Spinal cord (tissue), 9 donors: ENCODE measurements at regions not wholly inside any gene's neighbourhood (a gene's known extent, or its start where the extent isn't known, plus 50 kb on each side); places are given as distances from the start of the nearest gene placed in this dataset.

ENCODE experiments used
- DNase-seq, 6 donors: peaks; one replicate each; pipeline versions ENCODE4 v3.0.0 to v3.0.0-alpha.2; 2013 to 2015; ENCODE audit warnings: low spot score in 6 of 6, low read depth in 4 of 6
- H3K27ac ChIP-seq: one replicate; pipeline ENCODE4 v1.5.1; 2013; ENCODE audit warnings: low read depth, low read length, control low read depth
- H3K27me3 ChIP-seq: one replicate; pipeline ENCODE4 v1.6.1; 2013; ENCODE audit warnings: low read length; ENCODE audit not compliant: control insufficient read depth, insufficient read depth
- H3K36me3 ChIP-seq: one replicate; pipeline ENCODE4 v1.6.1; 2013; ENCODE audit warnings: low read length; ENCODE audit not compliant: control insufficient read depth, insufficient read depth
- H3K4me1 ChIP-seq: one replicate; pipeline ENCODE4 v1.6.1; 2013; ENCODE audit warnings: low read length; ENCODE audit not compliant: control insufficient read depth, insufficient read depth
- H3K4me3 ChIP-seq: one replicate; pipeline ENCODE4 v1.5.1; 2013; ENCODE audit warnings: low read depth, low read length, control low read depth
- H3K9me3 ChIP-seq: one replicate; pipeline ENCODE4 v1.6.1; 2013; ENCODE audit warnings: low read length; ENCODE audit not compliant: control insufficient read depth, insufficient read depth
- WGBS: methylation state at CpG from one replicate; pipeline ENCODE4 v1.1.5; 2013; ENCODE audit warnings: missing lambda C conversion rate; ENCODE audit not compliant: insufficient coverage; 5-methylcytosine and 5-hydroxymethylcytosine counted together
- donor health status: healthy.

- WGBS = no CpG with 5 or more reads among the region's 3 CpGs
- no peak overlapping the region for H3K4me3 ChIP-seq
Observed at GRCh38 chr12:24387381-24387780, 437.9 kb upstream of the SOX5 start.

GRCh38 chr12:24386836-24387235, 437.4 kb upstream of the SOX5 start:
- peaks cover under 1% of the 10 kb centered on the region for H3K9me3 ChIP-seq
- no peaks in the 10 kb centered on the region for H3K36me3 ChIP-seq
- no peak overlapping the region for H3K27ac ChIP-seq
- DNase-seq = peak in 1 of 6 donors; percentile 57
- H3K4me1 ChIP-seq = no peaks in the 10 kb centered on the region
- 90% methylated on average over 1 of the region's 3 CpGs for WGBS
- no peaks in the 10 kb centered on the region for H3K27me3 ChIP-seq
- no peak overlapping the region for H3K4me3 ChIP-seq

More at GRCh38 chr12:24387381-24387780, 437.9 kb upstream of the SOX5 start:
- no peaks in the 10 kb centered on the region for H3K27me3 ChIP-seq
- H3K4me1 ChIP-seq = no peaks in the 10 kb centered on the region
- no peaks in the 10 kb centered on the region for H3K36me3 ChIP-seq
- no peak for DNase-seq
- peaks cover 2% of the 10 kb centered on the region for H3K9me3 ChIP-seq
- H3K27ac ChIP-seq = no peak overlapping the region

GRCh38 chr12:24381790-24382189, 432.3 kb upstream of the SOX5 start:
- DNase-seq = no peak
- Histone ChIP-seq H3K4me3 (no peak overlapping the region), H3K36me3 (no peaks in the 10 kb centered on the region), H3K27me3 (no peaks in the 10 kb centered on the region), H3K9me3 (no peaks in the 10 kb centered on the region), H3K27ac (no peak overlapping the region), H3K4me1 (peaks cover 4% of the 10 kb centered on the region)
- WGBS = no CpG with 5 or more reads among the region's 3 CpGs

- H3K36me3 ChIP-seq = no peaks in the 10 kb centered on the region
- WGBS = 57% methylated on average over 3 of the region's 5 CpGs
- peaks cover 4% of the 10 kb centered on the region for H3K4me1 ChIP-seq
- H3K27ac ChIP-seq = no peak overlapping the region
- DNase-seq = peak in 1 of 6 donors; percentile 86
- no peaks in the 10 kb centered on the region for H3K9me3 ChIP-seq
- no peak overlapping the region for H3K4me3 ChIP-seq
- no peaks in the 10 kb centered on the region for H3K27me3 ChIP-seq
Observed at GRCh38 chr12:24379861-24380521, 430.5 kb upstream of the SOX5 start.

GRCh38 chr12:24379433-24379832, 430.0 kb upstream of the SOX5 start:
- H3K27me3 ChIP-seq = no peaks in the 10 kb centered on the region
- DNase-seq = peak in 1 of 6 donors; percentile 35
- peaks cover 4% of the 10 kb centered on the region for H3K4me1 ChIP-seq
- H3K9me3 ChIP-seq = no peaks in the 10 kb centered on the region
- H3K27ac ChIP-seq = no peak overlapping the region
- 72% methylated on average over 2 of the region's 3 CpGs for WGBS
- no peaks in the 10 kb centered on the region for H3K36me3 ChIP-seq
- no peak overlapping the region for H3K4me3 ChIP-seq

- 39% methylated on average over 6 of the region's 10 CpGs for WGBS
- Histone ChIP-seq H3K27me3 (no peaks in the 10 kb centered on the region), H3K36me3 (no peaks in the 10 kb centered on the region), H3K4me1 (peaks cover 4% of the 10 kb centered on the region), H3K27ac (no peak overlapping the region), H3K4me3 (no peak overlapping the region), H3K9me3 (no peaks in the 10 kb centered on the region)
- DNase-seq = peak in 2 of 6 donors; percentile 58 to 76
Observed at GRCh38 chr12:24378548-24379407, 429.3 kb upstream of the SOX5 start.

- DNase-seq = no peak
- Histone ChIP-seq H3K4me1 (peaks cover 4% of the 10 kb centered on the region), H3K4me3 (no peak overlapping the region), H3K36me3 (no peaks in the 10 kb centered on the region), H3K27ac (no peak overlapping the region), H3K9me3 (no peaks in the 10 kb centered on the region), H3K27me3 (no peaks in the 10 kb centered on the region)
Observed at GRCh38 chr12:24374452-24374851, 425.0 kb upstream of the SOX5 start.

- no peaks in the 10 kb centered on the region for H3K4me1 ChIP-seq
- no CpG with 5 or more reads among the region's 3 CpGs for WGBS
- H3K4me3 ChIP-seq = no peak overlapping the region
- H3K9me3 ChIP-seq = no peaks in the 10 kb centered on the region
- no peak for DNase-seq
- H3K27me3 ChIP-seq = no peaks in the 10 kb centered on the region
- no peak overlapping the region for H3K27ac ChIP-seq
- H3K36me3 ChIP-seq = no peaks in the 10 kb centered on the region
Observed at GRCh38 chr12:24373004-24373403, 423.5 kb upstream of the SOX5 start.

- WGBS = no CpG with 5 or more reads among the region's 1 CpG
- H3K4me3 ChIP-seq = no peak overlapping the region
- H3K4me1 ChIP-seq = no peaks in the 10 kb centered on the region
- no peak for DNase-seq
- H3K27ac ChIP-seq = no peak overlapping the region
- no peaks in the 10 kb centered on the region for H3K36me3 ChIP-seq
- no peaks in the 10 kb centered on the region for H3K27me3 ChIP-seq
- no peaks in the 10 kb centered on the region for H3K9me3 ChIP-seq
Observed at GRCh38 chr12:24366514-24366913, 417.0 kb upstream of the SOX5 start.

GRCh38 chr12:24364921-24365320, 415.5 kb upstream of the SOX5 start:
- Histone ChIP-seq H3K36me3 (no peaks in the 10 kb centered on the region), H3K4me3 (no peak overlapping the region), H3K4me1 (no peaks in the 10 kb centered on the region), H3K27me3 (no peaks in the 10 kb centered on the region), H3K9me3 (no peaks in the 10 kb centered on the region), H3K27ac (no peak overlapping the region)
- no CpG with 5 or more reads among the region's 2 CpGs for WGBS
- no peak for DNase-seq
